ENCODE measurements at regions not wholly inside any gene's neighbourhood (a gene's known extent, or its start where the extent isn't known, plus 50 kb on each side); places are given as distances from the start of the nearest gene placed in this dataset.
"Not testable (repeated sequence)": the region's sequence is repeated elsewhere in the genome, so short reads cannot be mapped to it uniquely, and the experiment has no call there.

GRCh38 chr1:148347781-148348180 lies 135.3 kb downstream of the PPIAL4G start:
- intact Hi-C loops (cut with DNase I) = no loop called here
- TF ChIP-seq CTCF (IDR thresholded peaks at IDR 0.05) = no peak
- H3K9me3 ChIP-seq = no peaks in the 10 kb centered on the region
- H3K36me3 ChIP-seq = no peaks in the 10 kb centered on the region
- no peaks in the 10 kb centered on the region for H3K27me3 ChIP-seq
- no peak for DNase-seq (ENCODE audit: low spot score in 2 of 2)
- peaks cover 0 to 3% of the 10 kb centered on the region in 2 donors for H3K4me1 ChIP-seq
- no peak overlapping the region for H3K27ac ChIP-seq
- H3K4me3 ChIP-seq = no peak overlapping the region

- intact Hi-C loops (cut with DNase I); H3K9me3 ChIP-seq; H3K27ac ChIP-seq: not testable (repeated sequence)
Observed at GRCh38 chr1:148345659-148346151, 137.4 kb downstream of the PPIAL4G start.

GRCh38 chr1:148344651-148345050 lies 138.5 kb downstream of the PPIAL4G start:
- H3K27ac ChIP-seq; H3K4me1 ChIP-seq; H3K9me3 ChIP-seq; H3K4me3 ChIP-seq; H3K36me3 ChIP-seq; intact Hi-C loops (cut with DNase I); DNase-seq (ENCODE audit: low spot score in 2 of 2); H3K27me3 ChIP-seq: not testable (repeated sequence)

More at GRCh38 chr1:148345659-148346151, 137.4 kb downstream of the PPIAL4G start:
- peak; percentile 18 to 61 (median 53) for TF ChIP-seq CTCF (IDR thresholded peaks at IDR 0.05)
- not testable (repeated sequence) for H3K4me3 ChIP-seq; H3K36me3 ChIP-seq; H3K27me3 ChIP-seq; DNase-seq (ENCODE audit: low spot score in 2 of 2); H3K4me1 ChIP-seq

- H3K4me1 ChIP-seq; intact Hi-C loops (cut with DNase I); H3K4me3 ChIP-seq; H3K27me3 ChIP-seq; DNase-seq (ENCODE audit: low spot score in 2 of 2); H3K27ac ChIP-seq; H3K36me3 ChIP-seq; H3K9me3 ChIP-seq: not testable (repeated sequence)
Observed at GRCh38 chr1:148341729-148342128, 141.4 kb downstream of the PPIAL4G start.

- H3K27ac ChIP-seq; H3K9me3 ChIP-seq; DNase-seq (ENCODE audit: low spot score in 2 of 2); H3K4me3 ChIP-seq; H3K36me3 ChIP-seq; H3K27me3 ChIP-seq; H3K4me1 ChIP-seq; intact Hi-C loops (cut with DNase I): not testable (repeated sequence)
Observed at GRCh38 chr1:148336121-148336918, 146.8 kb downstream of the PPIAL4G start.

GRCh38 chr1:148334339-148335130 lies 148.6 kb downstream of the PPIAL4G start:
- Histone ChIP-seq H3K4me1 (peaks cover 0 to 9% of the 10 kb centered on the region in 2 donors), H3K4me3 (peak overlapping the region; percentile 58 to 67), H3K27ac (peak overlapping the region; percentile 37 to 74), H3K9me3 (no peaks in the 10 kb centered on the region), H3K36me3 (no peaks in the 10 kb centered on the region), H3K27me3 (no peaks in the 10 kb centered on the region)
- TF ChIP-seq CTCF (IDR thresholded peaks at IDR 0.05) = no peak
- intact Hi-C loops (cut with DNase I) = no loop called here
- DNase-seq (ENCODE audit: low spot score in 2 of 2) = peak; percentile 75 to 93

GRCh38 chr1:148333875-148334338 lies 149.2 kb downstream of the PPIAL4G start:
- no peaks in the 10 kb centered on the region for H3K36me3 ChIP-seq
- no peak for TF ChIP-seq CTCF (IDR thresholded peaks at IDR 0.05)
- H3K9me3 ChIP-seq = no peaks in the 10 kb centered on the region
- H3K4me3 ChIP-seq = peak overlapping the region; percentile 58 to 67
- intact Hi-C loops (cut with DNase I) = no loop called here
- DNase-seq (ENCODE audit: low spot score in 2 of 2) = no peak
- H3K27me3 ChIP-seq = no peaks in the 10 kb centered on the region
- H3K4me1 ChIP-seq = peaks cover 0 to 9% of the 10 kb centered on the region in 2 donors
- H3K27ac ChIP-seq = peak overlapping the region; percentile 37 to 74
